ENCODE measurements at regions not wholly inside any gene's neighbourhood (a gene's known extent, or its start where the extent isn't known, plus 50 kb on each side); places are given as distances from the start of the nearest gene placed in this dataset.

DNA sequence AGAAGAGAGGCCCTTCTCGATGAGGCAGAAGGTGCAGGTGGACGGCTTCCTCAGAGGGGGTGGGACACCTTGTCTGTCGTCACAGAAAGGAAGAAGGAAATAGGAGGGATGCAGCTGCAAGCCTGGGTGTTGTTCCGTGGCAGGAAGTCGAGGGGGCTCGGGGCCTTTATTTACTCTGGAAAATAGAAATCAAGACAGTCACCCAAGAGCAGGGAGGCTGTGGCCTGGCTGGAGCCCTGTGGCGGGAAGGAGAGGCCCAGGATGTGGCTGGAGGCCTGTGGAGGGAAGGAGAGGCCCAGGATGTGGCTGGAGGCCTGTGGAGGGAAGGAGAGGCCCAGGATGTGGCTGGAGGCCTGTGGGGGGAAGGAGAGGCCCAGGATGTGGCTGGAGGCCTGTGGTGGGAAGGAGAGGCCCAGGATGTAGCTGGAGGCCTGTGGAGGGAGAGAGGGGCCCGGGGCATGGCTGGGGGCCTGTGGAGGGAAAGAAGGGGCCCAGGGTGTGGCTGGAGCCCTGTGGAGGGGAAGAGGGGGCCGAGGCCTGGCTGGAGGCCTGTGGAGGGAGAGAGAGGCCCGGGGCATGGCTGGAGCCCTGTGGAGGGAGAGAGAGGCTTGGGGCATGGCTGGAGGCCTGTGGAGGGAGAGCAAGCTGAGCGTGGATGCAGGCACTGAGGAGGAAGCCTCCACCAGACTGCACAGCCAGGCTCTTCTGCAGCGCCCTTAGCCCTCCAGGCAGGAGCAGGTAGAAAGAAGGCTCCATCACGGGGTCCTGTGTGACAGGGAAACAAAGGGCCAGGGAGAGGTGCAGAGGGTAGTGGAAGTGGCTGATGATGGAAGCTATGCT, 97.3 kb upstream of the SFMBT2 start:
- ATAC-seq (no peak), DNase-seq (ENCODE audit: missing footprints) (no peak)
- intact Hi-C loops (cut with DNase I): no loop called here

DNA sequence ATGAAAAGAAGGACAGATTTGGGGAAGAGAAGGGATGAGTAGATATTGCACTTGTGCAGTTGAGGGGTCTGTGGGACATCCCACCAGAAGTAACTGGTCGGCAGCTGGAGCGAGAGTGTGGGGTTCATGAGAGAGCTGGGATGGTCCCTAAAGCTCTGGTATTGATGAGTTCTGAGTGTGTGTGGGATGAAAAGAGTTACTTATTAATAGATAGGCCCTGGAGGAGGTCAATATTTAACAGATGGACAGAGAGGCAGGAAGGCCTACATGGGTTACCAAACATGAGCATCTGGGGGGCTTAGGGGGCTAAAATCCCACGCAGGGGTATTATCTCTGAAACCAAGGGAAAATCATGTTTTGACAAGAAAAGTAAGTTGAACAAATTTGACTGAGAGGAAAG, 95.7 kb upstream of the SFMBT2 start:
- DNase-seq (ENCODE audit: missing footprints): no peak
- intact Hi-C loops (cut with DNase I): no loop called here
- no peak for ATAC-seq

DNA sequence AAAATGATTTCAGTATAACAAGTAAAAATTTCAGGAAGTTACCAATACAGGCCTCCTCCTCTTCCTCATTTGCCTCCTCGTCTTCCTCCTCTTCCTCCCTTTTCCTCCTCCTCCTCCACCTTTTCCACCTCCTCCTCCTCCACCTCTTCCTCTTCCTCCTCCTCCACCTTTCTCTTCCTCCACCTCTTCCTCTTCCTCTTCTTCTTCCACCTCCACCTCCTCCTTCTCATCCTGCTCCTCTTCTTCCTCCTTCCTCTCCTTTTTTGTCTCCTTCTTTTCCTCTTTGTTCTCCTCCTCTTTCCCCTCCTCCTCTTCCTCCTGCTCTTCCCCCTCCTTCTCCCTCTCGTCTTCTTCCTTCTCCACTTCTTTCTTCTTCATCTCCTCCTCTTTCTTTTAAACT, 94.4 kb upstream of the SFMBT2 start:
- DNase-seq (ENCODE audit: missing footprints) (no peak), ATAC-seq (no peak)
- intact Hi-C loops (cut with DNase I): no loop called here

- ATAC-seq (no peak), DNase-seq (ENCODE audit: missing footprints) (no peak)
- intact Hi-C loops (cut with DNase I): no loop called here
Measured at GRCh38 chr10:7503190-7503589, 92.4 kb upstream of the SFMBT2 start.

DNA sequence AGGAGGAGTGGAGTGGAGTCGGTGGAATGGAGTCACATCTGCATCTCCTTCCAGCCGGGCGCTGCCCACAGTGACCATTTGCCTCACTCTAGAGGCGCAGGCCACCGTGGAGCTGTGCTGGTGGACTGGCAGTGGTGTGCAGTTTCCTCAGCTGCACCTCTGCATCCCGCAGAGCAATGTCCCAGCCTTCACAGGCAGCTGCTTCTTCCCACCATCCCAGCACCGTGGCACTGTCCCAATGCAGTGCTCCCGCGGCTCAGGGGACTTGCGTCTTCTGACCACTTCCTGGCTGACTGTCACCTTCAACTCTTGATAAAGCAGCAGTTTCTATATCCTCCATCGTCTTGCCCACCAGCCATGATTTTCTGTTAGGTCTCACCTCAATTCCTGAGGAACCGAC, 90.3 kb upstream of the SFMBT2 start:
- no peak for ATAC-seq
- peak; percentile 66 for DNase-seq (ENCODE audit: missing footprints)
- intact Hi-C loops (cut with DNase I): no loop called here

- ATAC-seq (no peak), DNase-seq (ENCODE audit: missing footprints) (no peak)
- intact Hi-C loops (cut with DNase I): no loop called here
Measured at GRCh38 chr10:7498111-7498510, 87.3 kb upstream of the SFMBT2 start.

GRCh38 chr10:7493996-7494395, 83.2 kb upstream of the SFMBT2 start:
- intact Hi-C loops (cut with DNase I): no loop called here
- DNase-seq (ENCODE audit: missing footprints) (no peak), ATAC-seq (no peak)

GRCh38 chr10:7492660-7493046, 81.8 kb upstream of the SFMBT2 start:
- DNase-seq (ENCODE audit: missing footprints) (no peak), ATAC-seq (no peak)
- intact Hi-C loops (cut with DNase I): no loop called here

- ATAC-seq (no peak), DNase-seq (ENCODE audit: missing footprints) (no peak)
- intact Hi-C loops (cut with DNase I): no loop called here
Measured at GRCh38 chr10:7491949-7492659, 81.3 kb upstream of the SFMBT2 start.

GRCh38 chr10:7491230-7491629, 80.4 kb upstream of the SFMBT2 start:
- no peak for DNase-seq (ENCODE audit: missing footprints)
- no peak for ATAC-seq
- intact Hi-C loops (cut with DNase I): no loop called here

DNA sequence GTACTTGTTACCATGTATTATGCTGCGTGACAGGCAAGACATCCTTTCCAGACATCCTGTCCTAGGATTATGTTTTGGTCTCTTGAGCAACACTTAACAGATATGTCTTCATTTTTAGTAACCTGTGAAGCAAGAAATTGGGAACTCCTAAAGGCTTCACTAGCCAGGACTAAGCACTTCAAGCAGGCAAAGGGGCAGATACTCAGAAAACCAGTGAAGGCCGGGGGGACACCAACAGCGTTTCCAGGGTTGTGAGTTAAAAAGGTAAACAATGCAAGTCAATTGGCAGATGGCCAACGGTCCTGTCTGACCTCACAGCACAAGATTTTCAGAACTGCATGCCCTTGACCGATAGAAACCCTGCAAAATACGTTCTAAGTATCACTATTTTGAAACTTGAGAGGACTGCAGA, 77.6 kb upstream of the SFMBT2 start:
- ATAC-seq (peak; percentile 63), DNase-seq (ENCODE audit: missing footprints) (no peak)
- intact Hi-C loops (cut with DNase I): no loop called here

DNA sequence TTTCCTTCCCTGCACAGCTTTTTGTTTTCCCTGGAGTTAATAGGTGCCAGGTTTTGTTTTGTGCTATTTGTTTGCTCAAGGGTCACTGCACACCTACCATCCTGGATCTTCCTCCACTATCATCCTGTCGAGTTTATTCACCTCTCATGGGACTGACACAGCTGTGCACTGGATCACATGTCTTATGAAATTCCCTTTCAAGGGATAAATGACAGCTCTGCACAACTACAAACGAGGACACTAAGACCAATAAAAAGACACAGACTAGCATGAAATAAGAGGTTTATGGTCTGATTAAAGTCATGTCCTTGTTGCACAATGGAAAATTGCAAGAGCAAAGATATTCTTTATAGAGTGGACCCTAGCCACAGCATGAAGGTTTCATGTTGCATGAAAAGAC, 76.7 kb upstream of the SFMBT2 start:
- intact Hi-C loops (cut with DNase I): no loop called here
- ATAC-seq (no peak), DNase-seq (ENCODE audit: missing footprints) (no peak)

DNA sequence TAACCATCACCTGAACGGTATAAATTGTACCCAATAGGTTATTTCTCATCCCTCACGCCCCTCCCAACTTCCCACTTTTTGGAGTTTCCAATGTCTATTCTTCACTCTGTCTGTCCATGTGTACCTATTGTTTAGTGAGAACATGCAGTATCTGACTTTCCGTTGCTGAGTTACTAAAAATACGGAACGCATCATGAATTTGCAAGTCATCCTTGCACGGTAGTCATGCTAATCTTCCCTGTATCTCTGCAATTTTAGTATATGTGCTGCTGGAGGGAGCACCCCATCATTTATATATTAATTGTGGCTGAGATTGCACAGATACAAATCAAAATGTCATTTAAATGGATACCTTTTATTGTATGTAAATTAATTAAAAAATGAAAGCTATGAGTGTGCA, 75.7 kb upstream of the SFMBT2 start:
- intact Hi-C loops (cut with DNase I): no loop called here
- no peak for DNase-seq (ENCODE audit: missing footprints)
- no peak for ATAC-seq

DNA sequence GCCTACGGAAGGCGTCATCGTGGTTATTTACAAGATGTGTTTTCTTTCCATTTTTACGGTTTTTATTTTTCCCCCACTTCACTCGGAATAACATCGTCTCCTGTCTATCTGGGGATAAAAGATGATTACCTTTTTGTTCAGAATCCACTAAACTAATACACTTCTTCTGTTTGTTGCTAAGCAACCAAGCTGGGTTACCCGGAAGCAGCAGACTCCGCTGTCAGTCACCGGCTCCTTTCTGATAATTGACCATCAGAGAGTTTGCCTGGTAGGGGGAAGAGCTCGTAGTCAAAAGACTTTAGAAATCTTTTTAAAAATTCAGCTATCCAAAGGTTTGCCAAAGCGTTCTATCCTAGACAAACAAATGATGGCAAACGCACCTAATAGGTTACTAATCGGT, 75.0 kb upstream of the SFMBT2 start:
- intact Hi-C loops (cut with DNase I): no loop called here
- no peak for ATAC-seq

GRCh38 chr10:7485244-7485556, 74.4 kb upstream of the SFMBT2 start:
- intact Hi-C loops (cut with DNase I): no loop called here
- ATAC-seq (no peak), DNase-seq (ENCODE audit: missing footprints) (no peak)

More for the DNA sequence above, 75.0 kb upstream of the SFMBT2 start:
- no peak for DNase-seq (ENCODE audit: missing footprints)

DNA sequence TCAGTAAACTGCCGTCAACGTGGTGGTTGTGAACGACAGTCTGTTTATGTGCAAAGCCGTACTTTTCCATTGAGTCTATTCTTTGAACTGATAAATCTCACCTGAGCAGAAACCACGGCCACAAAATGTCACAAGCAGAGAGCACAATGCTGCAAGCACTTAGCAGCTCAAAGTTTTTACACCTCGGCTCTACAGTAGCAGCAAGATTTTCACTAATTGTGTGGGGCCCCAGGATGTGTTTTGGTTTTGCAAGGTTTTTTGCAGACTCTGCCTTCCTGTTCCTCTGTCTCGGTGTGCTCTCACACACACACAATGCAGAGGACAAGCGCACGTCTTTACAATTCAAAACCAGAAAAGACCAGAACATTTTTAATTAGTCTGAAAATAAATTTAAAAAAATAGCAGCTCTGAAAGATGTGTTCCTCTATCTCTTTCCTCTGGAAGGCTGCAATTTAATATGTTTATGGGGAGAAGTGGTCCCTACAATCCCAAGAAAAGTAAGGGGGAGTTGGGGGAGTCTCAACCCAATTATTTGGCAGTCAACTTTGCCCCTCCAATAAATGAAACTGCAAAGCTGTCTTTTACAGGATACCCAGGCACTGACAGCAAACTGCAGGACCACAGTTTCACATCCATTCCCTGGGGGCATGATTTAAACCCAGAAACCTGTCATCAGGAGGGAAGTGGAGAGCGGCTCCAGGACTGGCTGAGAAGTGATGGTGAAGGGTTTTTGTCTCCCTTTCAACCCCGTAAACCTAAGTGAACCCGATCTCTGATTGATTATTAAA, 73.8 kb upstream of the SFMBT2 start:
- no peak for ATAC-seq
- no peak for DNase-seq (ENCODE audit: missing footprints)
- intact Hi-C loops (cut with DNase I): no loop called here

DNA sequence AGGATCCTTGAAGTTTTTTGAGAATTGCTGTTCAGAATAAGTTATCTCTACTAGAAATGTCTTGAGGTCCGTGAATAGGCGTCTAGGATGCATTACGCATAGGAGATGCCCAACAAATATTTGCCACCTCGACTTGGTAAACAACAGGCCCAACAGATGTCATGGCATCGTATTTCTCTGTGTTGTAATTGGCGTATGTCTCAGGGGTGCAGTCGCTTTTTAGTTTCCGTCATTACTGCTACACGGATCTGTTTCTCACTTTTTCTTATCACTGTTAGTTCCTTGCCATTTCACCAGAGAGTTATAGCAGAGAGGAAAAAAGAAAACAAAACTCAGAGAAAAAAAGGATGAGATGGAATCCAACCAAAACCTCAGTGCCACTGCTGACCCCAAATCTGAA, 73.0 kb upstream of the SFMBT2 start:
- intact Hi-C loops (cut with DNase I): no loop called here
- DNase-seq (ENCODE audit: missing footprints): no peak
- no peak for ATAC-seq

DNA sequence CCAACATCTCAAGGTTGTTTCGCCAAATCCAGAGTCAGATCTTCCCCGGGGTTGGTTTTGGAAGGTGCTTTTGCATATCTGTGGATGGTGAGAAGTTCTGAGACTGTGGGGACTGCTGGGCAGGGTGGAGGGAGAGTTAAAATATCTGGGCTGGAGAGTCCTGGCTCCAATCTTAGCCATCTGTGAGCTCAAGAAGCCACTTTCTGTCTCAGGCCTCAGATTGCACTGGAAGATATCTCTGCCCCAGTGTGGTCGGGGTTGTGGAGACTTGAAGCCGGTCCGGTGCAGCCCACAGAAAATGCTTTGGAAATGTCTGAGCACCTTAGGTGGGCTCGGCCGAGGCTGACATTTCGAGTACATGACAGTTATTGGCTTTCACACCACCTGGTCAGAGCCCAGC, 72.2 kb upstream of the SFMBT2 start:
- no peak for ATAC-seq
- intact Hi-C loops (cut with DNase I): no loop called here
- DNase-seq (ENCODE audit: missing footprints): no peak

GRCh38 chr10:7481368-7481765, 70.5 kb upstream of the SFMBT2 start:
- intact Hi-C loops (cut with DNase I): no loop called here
- ATAC-seq (no peak), DNase-seq (ENCODE audit: missing footprints) (no peak)

GRCh38 chr10:7480742-7481367, 70.0 kb upstream of the SFMBT2 start:
- intact Hi-C loops (cut with DNase I): no loop called here
- ATAC-seq: no peak
- DNase-seq (ENCODE audit: missing footprints): no peak
